DND-41 (cell line): ENCODE measurements at regions not wholly inside any gene's neighbourhood (a gene's known extent, or its start where the extent isn't known, plus 50 kb on each side); places are given as distances from the start of the nearest gene placed in this dataset.

Source experiments
- EZH2 ChIP-seq: IDR thresholded peaks from 3 replicates; pipeline ENCODE4 v1.6.1; 2012; ENCODE audit warnings: borderline replicate concordance, low read depth, mild to moderate bottlenecking, moderate library complexity, low read length, inconsistent platforms; ENCODE audit not compliant: severe bottlenecking
- TF ChIP-seq, protein P1 (sequence below): IDR thresholded peaks from 2 replicates; pipeline ENCODE4 v1.5.1; 2012; ENCODE audit warnings: borderline replicate concordance, low read length, moderate library complexity, mild to moderate bottlenecking; ENCODE audit not compliant: poor library complexity, severe bottlenecking; ENCODE audit errors: extremely low read depth

DNA sequence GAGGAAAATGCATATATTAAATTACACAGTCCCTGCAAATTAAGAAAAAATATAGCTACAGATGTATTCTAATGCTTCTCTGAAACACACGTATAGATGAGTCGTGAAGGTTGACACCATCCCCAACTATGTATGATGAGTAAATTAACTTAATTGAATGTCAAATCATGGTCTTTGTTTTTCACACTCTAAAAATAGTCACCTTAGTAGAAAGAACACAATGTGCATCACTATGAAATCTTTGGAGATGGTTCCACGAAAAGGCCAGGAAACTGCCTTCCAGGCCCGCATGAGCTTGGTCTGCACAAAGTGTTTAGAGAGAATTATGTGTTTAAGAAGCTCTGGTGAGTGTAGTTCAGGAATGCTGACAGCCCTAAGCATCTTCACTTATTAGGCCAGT is 313.4 kb upstream of the IL12A start:
- TF ChIP-seq, protein P1, sequence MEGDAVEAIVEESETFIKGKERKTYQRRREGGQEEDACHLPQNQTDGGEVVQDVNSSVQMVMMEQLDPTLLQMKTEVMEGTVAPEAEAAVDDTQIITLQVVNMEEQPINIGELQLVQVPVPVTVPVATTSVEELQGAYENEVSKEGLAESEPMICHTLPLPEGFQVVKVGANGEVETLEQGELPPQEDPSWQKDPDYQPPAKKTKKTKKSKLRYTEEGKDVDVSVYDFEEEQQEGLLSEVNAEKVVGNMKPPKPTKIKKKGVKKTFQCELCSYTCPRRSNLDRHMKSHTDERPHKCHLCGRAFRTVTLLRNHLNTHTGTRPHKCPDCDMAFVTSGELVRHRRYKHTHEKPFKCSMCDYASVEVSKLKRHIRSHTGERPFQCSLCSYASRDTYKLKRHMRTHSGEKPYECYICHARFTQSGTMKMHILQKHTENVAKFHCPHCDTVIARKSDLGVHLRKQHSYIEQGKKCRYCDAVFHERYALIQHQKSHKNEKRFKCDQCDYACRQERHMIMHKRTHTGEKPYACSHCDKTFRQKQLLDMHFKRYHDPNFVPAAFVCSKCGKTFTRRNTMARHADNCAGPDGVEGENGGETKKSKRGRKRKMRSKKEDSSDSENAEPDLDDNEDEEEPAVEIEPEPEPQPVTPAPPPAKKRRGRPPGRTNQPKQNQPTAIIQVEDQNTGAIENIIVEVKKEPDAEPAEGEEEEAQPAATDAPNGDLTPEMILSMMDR: no peak
- no peak for TF ChIP-seq EZH2
